Memory B cell (primary cell): ENCODE measurements at regions not wholly inside any gene's neighbourhood (a gene's known extent, or its start where the extent isn't known, plus 50 kb on each side); places are given as distances from the start of the nearest gene placed in this dataset.

Experiments
- ATAC-seq: fragments of 150-1000 bp; cut with Tn5 transposase; 2 replicates; pipeline ENCODE4 v1.10.0; 2021; ENCODE audit warnings: low read depth, mild to moderate bottlenecking, moderate library complexity
- DNase-seq, 2 donors: peaks; one replicate each; pipeline ENCODE4 v3.0.0; 2022; ENCODE audit warnings: low spot score in 2 of 2
- H3K27ac Mint-ChIP-seq: one replicate; pipeline ENCODE4 v1.8.0; 2022; ENCODE audit warnings: mild to moderate bottlenecking, moderate library complexity, mixed read lengths
- H3K27me3 Mint-ChIP-seq: one replicate; pipeline ENCODE4 v1.8.0; 2022; ENCODE audit warnings: mixed read lengths
- H3K36me3 Mint-ChIP-seq: one replicate; pipeline ENCODE4 v1.8.0; 2022; ENCODE audit warnings: mild to moderate bottlenecking, mixed read lengths
- H3K4me1 Mint-ChIP-seq: one replicate; pipeline ENCODE4 v1.8.0; 2022; ENCODE audit warnings: mixed read lengths
- H3K4me3 Mint-ChIP-seq: one replicate; pipeline ENCODE4 v1.8.0; 2022; ENCODE audit warnings: mild to moderate bottlenecking, moderate library complexity, mixed read lengths
- H3K9me3 Mint-ChIP-seq: one replicate; pipeline ENCODE4 v1.8.0; 2022; ENCODE audit warnings: mixed read lengths

GRCh38 chr2:59806486-59806885 is 747.0 kb downstream of the BCL11A start:
- Mint-ChIP-seq H3K4me1 (no peaks in the 10 kb centered on the region), H3K27me3 (peaks cover 1% of the 10 kb centered on the region), H3K9me3 (no peaks in the 10 kb centered on the region), H3K36me3 (no peaks in the 10 kb centered on the region), H3K27ac (no peak overlapping the region), H3K4me3 (no peak overlapping the region)
- no peak for DNase-seq
- ATAC-seq, result no peak

- no peak overlapping the region for H3K4me3 Mint-ChIP-seq
These were observed 748.7 kb downstream of the BCL11A start for GRCh38 chr2:59804732-59805131.

GRCh38 chr2:59803586-59803985 is 749.9 kb downstream of the BCL11A start:
- H3K36me3 Mint-ChIP-seq, result peaks cover 2% of the 10 kb centered on the region
- DNase-seq, result no peak
- no peak for ATAC-seq
- H3K4me3 Mint-ChIP-seq, result no peak overlapping the region
- no peaks in the 10 kb centered on the region for H3K4me1 Mint-ChIP-seq
- H3K27me3 Mint-ChIP-seq, result no peaks in the 10 kb centered on the region
- peaks cover 4% of the 10 kb centered on the region for H3K9me3 Mint-ChIP-seq
- no peak overlapping the region for H3K27ac Mint-ChIP-seq

More at GRCh38 chr2:59804732-59805131, 748.7 kb downstream of the BCL11A start:
- ATAC-seq (no peak), DNase-seq (no peak)
- Mint-ChIP-seq H3K4me1 (no peaks in the 10 kb centered on the region), H3K36me3 (peaks cover 2% of the 10 kb centered on the region), H3K27me3 (no peaks in the 10 kb centered on the region), H3K9me3 (peaks cover 4% of the 10 kb centered on the region), H3K27ac (no peak overlapping the region)

GRCh38 chr2:59798687-59799232 is 754.7 kb downstream of the BCL11A start:
- Mint-ChIP-seq H3K36me3 (peaks cover 2% of the 10 kb centered on the region), H3K27ac (no peak overlapping the region), H3K9me3 (peaks cover 6% of the 10 kb centered on the region), H3K4me1 (no peaks in the 10 kb centered on the region), H3K27me3 (no peaks in the 10 kb centered on the region), H3K4me3 (no peak overlapping the region)
- ATAC-seq (no peak), DNase-seq (no peak)

GRCh38 chr2:59791004-59791618 is 762.3 kb downstream of the BCL11A start:
- no peak for ATAC-seq
- DNase-seq, result no peak
- H3K4me1 Mint-ChIP-seq, result no peaks in the 10 kb centered on the region
- H3K27me3 Mint-ChIP-seq, result peaks cover 2% of the 10 kb centered on the region
- H3K27ac Mint-ChIP-seq, result no peak overlapping the region
- H3K9me3 Mint-ChIP-seq, result peaks cover 4% of the 10 kb centered on the region
- no peak overlapping the region for H3K4me3 Mint-ChIP-seq
- peaks cover 4% of the 10 kb centered on the region for H3K36me3 Mint-ChIP-seq

- DNase-seq (no peak), ATAC-seq (no peak)
- peaks cover 2% of the 10 kb centered on the region for H3K27me3 Mint-ChIP-seq
- H3K4me3 Mint-ChIP-seq, result no peak overlapping the region
- peaks cover 4% of the 10 kb centered on the region for H3K36me3 Mint-ChIP-seq
- no peak overlapping the region for H3K27ac Mint-ChIP-seq
- peaks cover 4% of the 10 kb centered on the region for H3K9me3 Mint-ChIP-seq
- H3K4me1 Mint-ChIP-seq, result no peaks in the 10 kb centered on the region
These were observed 763.1 kb downstream of the BCL11A start for GRCh38 chr2:59790186-59791003.

- H3K4me3 Mint-ChIP-seq, result no peak overlapping the region
- peaks cover 2% of the 10 kb centered on the region for H3K27me3 Mint-ChIP-seq
- H3K4me1 Mint-ChIP-seq, result no peaks in the 10 kb centered on the region
- DNase-seq (no peak), ATAC-seq (no peak)
- no peak overlapping the region for H3K27ac Mint-ChIP-seq
- H3K36me3 Mint-ChIP-seq, result peaks cover 4% of the 10 kb centered on the region
- peaks cover 2% of the 10 kb centered on the region for H3K9me3 Mint-ChIP-seq
These were observed 763.9 kb downstream of the BCL11A start for GRCh38 chr2:59789523-59789922.

GRCh38 chr2:59787095-59787494 is 766.4 kb downstream of the BCL11A start:
- no peaks in the 10 kb centered on the region for H3K9me3 Mint-ChIP-seq
- H3K4me3 Mint-ChIP-seq, result no peak overlapping the region
- peaks cover 2% of the 10 kb centered on the region for H3K27me3 Mint-ChIP-seq
- no peak for ATAC-seq
- DNase-seq, result no peak
- no peak overlapping the region for H3K27ac Mint-ChIP-seq
- no peaks in the 10 kb centered on the region for H3K4me1 Mint-ChIP-seq
- no peaks in the 10 kb centered on the region for H3K36me3 Mint-ChIP-seq

- H3K27ac Mint-ChIP-seq, result no peak overlapping the region
- H3K9me3 Mint-ChIP-seq, result no peaks in the 10 kb centered on the region
- no peak overlapping the region for H3K4me3 Mint-ChIP-seq
- no peaks in the 10 kb centered on the region for H3K4me1 Mint-ChIP-seq
- H3K27me3 Mint-ChIP-seq, result peaks cover 2% of the 10 kb centered on the region
- DNase-seq (no peak), ATAC-seq (no peak)
- H3K36me3 Mint-ChIP-seq, result no peaks in the 10 kb centered on the region
These were observed 766.8 kb downstream of the BCL11A start for GRCh38 chr2:59786684-59787083.

GRCh38 chr2:59779571-59779970 is 773.9 kb downstream of the BCL11A start:
- Mint-ChIP-seq H3K36me3 (no peaks in the 10 kb centered on the region), H3K4me1 (no peaks in the 10 kb centered on the region), H3K27ac (no peak overlapping the region), H3K4me3 (no peak overlapping the region), H3K27me3 (peaks cover 2% of the 10 kb centered on the region), H3K9me3 (no peaks in the 10 kb centered on the region)
- no peak for ATAC-seq
- no peak for DNase-seq

GRCh38 chr2:59777120-59777519 is 776.3 kb downstream of the BCL11A start:
- H3K4me1 Mint-ChIP-seq, result no peaks in the 10 kb centered on the region
- no peak for ATAC-seq
- no peak overlapping the region for H3K4me3 Mint-ChIP-seq

GRCh38 chr2:59776726-59777008 is 776.8 kb downstream of the BCL11A start:
- Mint-ChIP-seq H3K27me3 (peaks cover 2% of the 10 kb centered on the region), H3K4me3 (no peak overlapping the region), H3K36me3 (no peaks in the 10 kb centered on the region), H3K9me3 (no peaks in the 10 kb centered on the region), H3K27ac (no peak overlapping the region), H3K4me1 (no peaks in the 10 kb centered on the region)
- ATAC-seq, result no peak
- no peak for DNase-seq

More at GRCh38 chr2:59777120-59777519, 776.3 kb downstream of the BCL11A start:
- Mint-ChIP-seq H3K27me3 (peaks cover 2% of the 10 kb centered on the region), H3K27ac (no peak overlapping the region), H3K36me3 (no peaks in the 10 kb centered on the region), H3K9me3 (no peaks in the 10 kb centered on the region)
- DNase-seq, result no peak

GRCh38 chr2:59774821-59775433 is 778.5 kb downstream of the BCL11A start:
- DNase-seq, result no peak
- ATAC-seq, result no peak
- peaks cover 5% of the 10 kb centered on the region for H3K27me3 Mint-ChIP-seq
- H3K27ac Mint-ChIP-seq, result no peak overlapping the region
- no peaks in the 10 kb centered on the region for H3K36me3 Mint-ChIP-seq
- H3K4me3 Mint-ChIP-seq, result no peak overlapping the region
- no peaks in the 10 kb centered on the region for H3K4me1 Mint-ChIP-seq
- no peaks in the 10 kb centered on the region for H3K9me3 Mint-ChIP-seq

GRCh38 chr2:59770651-59771050 is 782.8 kb downstream of the BCL11A start:
- peaks cover 5% of the 10 kb centered on the region for H3K27me3 Mint-ChIP-seq

More at GRCh38 chr2:59770651-59771050, 782.8 kb downstream of the BCL11A start:
- Mint-ChIP-seq H3K4me3 (no peak overlapping the region), H3K27ac (no peak overlapping the region), H3K4me1 (no peaks in the 10 kb centered on the region), H3K9me3 (no peaks in the 10 kb centered on the region), H3K36me3 (no peaks in the 10 kb centered on the region)
- DNase-seq (no peak), ATAC-seq (no peak)
